ENCODE measurements at regions not wholly inside any gene's neighbourhood (a gene's known extent, or its start where the extent isn't known, plus 50 kb on each side); places are given as distances from the start of the nearest gene placed in this dataset.

DNA sequence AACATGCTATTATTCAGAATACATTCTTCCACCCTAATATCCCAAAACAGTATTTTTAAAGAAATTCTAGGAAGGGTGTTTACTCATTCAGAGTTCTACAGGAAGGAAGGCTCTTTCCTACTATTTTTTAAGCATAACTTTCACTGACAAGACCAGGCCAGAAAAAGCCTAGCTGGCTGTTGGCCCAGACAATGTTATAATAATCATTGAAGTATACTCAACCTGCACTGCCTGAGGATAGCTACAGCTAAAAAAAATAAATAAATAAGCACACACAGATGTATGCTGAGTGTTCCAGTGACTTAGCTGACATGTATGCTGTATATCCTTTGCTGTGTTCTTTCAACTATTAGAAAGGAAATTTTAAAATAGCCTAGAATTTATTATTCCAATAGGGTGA lies 145.8 kb upstream of the SPRY1 start:
- in situ Hi-C loops (cut with MboI; ENCODE audit: low pct_unique_long_range_greater_than_20kb, low sequenced_read_pairs, unreplicated experiment): no loop called here
- TF ChIP-seq, protein P1, sequence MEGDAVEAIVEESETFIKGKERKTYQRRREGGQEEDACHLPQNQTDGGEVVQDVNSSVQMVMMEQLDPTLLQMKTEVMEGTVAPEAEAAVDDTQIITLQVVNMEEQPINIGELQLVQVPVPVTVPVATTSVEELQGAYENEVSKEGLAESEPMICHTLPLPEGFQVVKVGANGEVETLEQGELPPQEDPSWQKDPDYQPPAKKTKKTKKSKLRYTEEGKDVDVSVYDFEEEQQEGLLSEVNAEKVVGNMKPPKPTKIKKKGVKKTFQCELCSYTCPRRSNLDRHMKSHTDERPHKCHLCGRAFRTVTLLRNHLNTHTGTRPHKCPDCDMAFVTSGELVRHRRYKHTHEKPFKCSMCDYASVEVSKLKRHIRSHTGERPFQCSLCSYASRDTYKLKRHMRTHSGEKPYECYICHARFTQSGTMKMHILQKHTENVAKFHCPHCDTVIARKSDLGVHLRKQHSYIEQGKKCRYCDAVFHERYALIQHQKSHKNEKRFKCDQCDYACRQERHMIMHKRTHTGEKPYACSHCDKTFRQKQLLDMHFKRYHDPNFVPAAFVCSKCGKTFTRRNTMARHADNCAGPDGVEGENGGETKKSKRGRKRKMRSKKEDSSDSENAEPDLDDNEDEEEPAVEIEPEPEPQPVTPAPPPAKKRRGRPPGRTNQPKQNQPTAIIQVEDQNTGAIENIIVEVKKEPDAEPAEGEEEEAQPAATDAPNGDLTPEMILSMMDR (IDR thresholded peaks at IDR 0.05; ENCODE audit: extremely low read depth, insufficient read depth, missing control alignments): no peak
- DNase-seq (ENCODE audit: low spot score): no peak

GRCh38 chr4:123255971-123256370 lies 140.6 kb upstream of the SPRY1 start:
- no peak for DNase-seq (ENCODE audit: low spot score)
- in situ Hi-C loops (cut with MboI; ENCODE audit: low pct_unique_long_range_greater_than_20kb, low sequenced_read_pairs, unreplicated experiment): no loop called here
- TF ChIP-seq, protein P1 (IDR thresholded peaks at IDR 0.05; ENCODE audit: extremely low read depth, insufficient read depth, missing control alignments): no peak

DNA sequence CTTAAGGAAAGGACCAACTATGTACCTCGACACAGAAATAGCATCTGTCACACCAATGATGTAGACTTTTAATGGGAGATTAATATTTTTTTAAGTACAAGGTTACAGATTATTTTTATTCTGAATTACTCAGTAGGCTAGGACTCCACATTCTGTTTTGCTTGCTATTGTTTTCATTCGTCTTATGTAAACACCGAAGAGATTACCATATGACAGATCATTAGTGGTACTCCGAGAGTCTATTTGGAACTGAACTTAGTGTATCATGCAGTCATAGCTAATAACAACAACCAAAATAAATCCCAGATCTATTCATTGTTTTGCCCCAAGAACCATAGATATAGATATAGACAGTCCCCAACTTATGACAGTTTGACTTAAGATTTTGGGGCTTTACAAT lies 139.7 kb upstream of the SPRY1 start:
- DNase-seq (ENCODE audit: low spot score): no peak
- in situ Hi-C loops (cut with MboI; ENCODE audit: low pct_unique_long_range_greater_than_20kb, low sequenced_read_pairs, unreplicated experiment): no loop called here
- TF ChIP-seq, protein P1 (IDR thresholded peaks at IDR 0.05; ENCODE audit: extremely low read depth, insufficient read depth, missing control alignments): no peak

DNA sequence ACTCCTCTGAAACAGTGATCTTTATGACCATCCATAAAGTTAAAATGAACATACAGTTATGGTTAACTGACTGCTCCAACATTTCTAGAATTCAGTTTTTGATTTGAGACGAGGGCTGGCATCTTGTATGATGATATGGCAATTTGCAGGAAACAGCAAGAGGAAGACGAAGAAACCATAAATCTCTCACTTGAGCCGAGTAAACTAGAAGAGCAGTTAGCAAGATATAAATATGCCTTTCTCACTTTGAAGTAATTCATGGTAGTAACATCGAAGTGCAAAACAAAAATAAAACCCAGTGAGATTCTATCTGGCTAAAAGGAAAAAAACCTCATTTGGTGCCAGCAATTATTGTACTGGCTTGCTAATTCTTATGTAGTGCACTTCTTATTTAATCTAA lies 139.0 kb upstream of the SPRY1 start:
- TF ChIP-seq, protein P1 (IDR thresholded peaks at IDR 0.05; ENCODE audit: extremely low read depth, insufficient read depth, missing control alignments): no peak
- no peak for DNase-seq (ENCODE audit: low spot score)
- in situ Hi-C loops (cut with MboI; ENCODE audit: low pct_unique_long_range_greater_than_20kb, low sequenced_read_pairs, unreplicated experiment): no loop called here

- no peak for DNase-seq (ENCODE audit: low spot score)
- in situ Hi-C loops (cut with MboI; ENCODE audit: low pct_unique_long_range_greater_than_20kb, low sequenced_read_pairs, unreplicated experiment): no loop called here
- TF ChIP-seq, protein P1 (IDR thresholded peaks at IDR 0.05; ENCODE audit: extremely low read depth, insufficient read depth, missing control alignments): no peak
Measured at GRCh38 chr4:123259676-123260646, 136.6 kb upstream of the SPRY1 start.

GRCh38 chr4:123260653-123261052 lies 135.9 kb upstream of the SPRY1 start:
- in situ Hi-C loops (cut with MboI; ENCODE audit: low pct_unique_long_range_greater_than_20kb, low sequenced_read_pairs, unreplicated experiment): no loop called here
- DNase-seq (ENCODE audit: low spot score): no peak
- TF ChIP-seq, protein P1 (IDR thresholded peaks at IDR 0.05; ENCODE audit: extremely low read depth, insufficient read depth, missing control alignments): no peak

All from GM13977 (cell line).